Prostate gland (tissue), 2 donors: ENCODE measurements at regions not wholly inside any gene's neighbourhood (a gene's known extent, or its start where the extent isn't known, plus 50 kb on each side); places are given as distances from the start of the nearest gene placed in this dataset.
"Not testable (repeated sequence)": the region's sequence is repeated elsewhere in the genome, so short reads cannot be mapped to it uniquely, and the experiment has no call there.

Experiments
- DNase-seq: peaks from one replicate; pipeline ENCODE4 v3.0.0-alpha.2; 2019; ENCODE audit warnings: low spot score
- H3K27ac ChIP-seq, 2 donors: fragments of 200-600 bp; sonication (generic); 2 replicates each; pipeline ENCODE4 v1.5.1; 2017 to 2019
- H3K27me3 ChIP-seq: fragments of 200-600 bp; sonication (generic); replicated peaks from 2 replicates; pipeline ENCODE4 v1.5.1; 2019; ENCODE audit not compliant: insufficient read depth
- H3K36me3 ChIP-seq, 2 donors: fragments of 200-600 bp; sonication (generic); 1 replicate in 1 of 2; 2 replicates in 1 of 2; pipeline versions ENCODE4 v1.5.1 to v1.8.1; 2017 to 2019
- H3K4me1 ChIP-seq: fragments of 200-600 bp; sonication (generic); replicated peaks from 2 replicates; pipeline ENCODE4 v1.5.1; 2019
- H3K4me3 ChIP-seq, 2 donors: fragments of 200-600 bp; sonication (generic); 2 replicates each; pipeline ENCODE4 v1.5.1; 2017 to 2019
- H3K9me3 ChIP-seq: fragments of 200-600 bp; sonication (generic); 2 replicates; pipeline ENCODE4 v1.5.1; 2017
- POLR2A ChIP-seq: fragments of 450-650 bp; IDR thresholded peaks from one replicate; pipeline ENCODE4 v1.6.1; 2016; ENCODE audit warnings: antibody characterized with exemption, mild to moderate bottlenecking
- POLR2AphosphoS5 ChIP-seq: sonication (generic); formaldehyde crosslinking; IDR thresholded peaks from one replicate; pipeline ENCODE4 v1.6.1; 2017; ENCODE audit warnings: antibody characterized with exemption
- WGBS: methylation state at CpG from one replicate; pipeline ENCODE4 v1.1.5; 2018; 5-methylcytosine and 5-hydroxymethylcytosine counted together
- intact Hi-C: fragments of 100-400 bp; cut with DNase I; formaldehyde crosslinking; loops from one replicate; pipeline ENCODE4 v1.14.2; 2022
- TF ChIP-seq, protein P1 (sequence below), 4 experiments: fragments of 200-600 bp in 2 of 4; fragments of 450-650 bp in 2 of 4; sonication (generic) in 2 of 4; IDR thresholded peaks; 1 replicate in 3 of 4; 2 replicates in 1 of 4; pipeline ENCODE4 v1.5.1; 2016 to 2019; ENCODE audit warnings: antibody characterized with exemption in 4 of 4, mild to moderate bottlenecking in 2 of 4, moderate library complexity in 2 of 4

DNA sequence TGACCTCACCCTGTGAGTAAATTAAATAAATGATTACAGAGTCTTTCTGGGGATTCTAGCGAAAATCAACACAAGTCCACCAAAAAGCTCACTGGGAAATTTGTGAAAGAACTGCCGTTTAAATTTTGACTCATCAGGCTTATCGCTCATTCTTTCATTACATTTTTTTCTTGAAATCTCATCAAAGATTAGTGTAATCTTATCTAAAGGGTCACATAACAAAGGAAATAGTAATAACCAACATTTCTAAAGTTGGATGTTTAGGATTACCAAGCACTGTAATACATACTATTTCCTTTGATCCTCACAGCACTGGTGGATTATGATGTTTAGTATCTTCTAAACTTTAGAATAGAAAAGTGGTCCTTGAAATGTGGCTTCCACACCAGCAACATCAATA is 111.1 kb upstream of the CBLB start:
- no peak overlapping the region for H3K4me3 ChIP-seq
- no peaks in the 10 kb centered on the region for H3K36me3 ChIP-seq
- no peaks in the 10 kb centered on the region for H3K4me1 ChIP-seq
- no peaks in the 10 kb centered on the region for H3K27me3 ChIP-seq
- intact Hi-C loops: no loop called here
- no peak for TF ChIP-seq POLR2AphosphoS5
- TF ChIP-seq POLR2A: no peak
- TF ChIP-seq, protein P1, sequence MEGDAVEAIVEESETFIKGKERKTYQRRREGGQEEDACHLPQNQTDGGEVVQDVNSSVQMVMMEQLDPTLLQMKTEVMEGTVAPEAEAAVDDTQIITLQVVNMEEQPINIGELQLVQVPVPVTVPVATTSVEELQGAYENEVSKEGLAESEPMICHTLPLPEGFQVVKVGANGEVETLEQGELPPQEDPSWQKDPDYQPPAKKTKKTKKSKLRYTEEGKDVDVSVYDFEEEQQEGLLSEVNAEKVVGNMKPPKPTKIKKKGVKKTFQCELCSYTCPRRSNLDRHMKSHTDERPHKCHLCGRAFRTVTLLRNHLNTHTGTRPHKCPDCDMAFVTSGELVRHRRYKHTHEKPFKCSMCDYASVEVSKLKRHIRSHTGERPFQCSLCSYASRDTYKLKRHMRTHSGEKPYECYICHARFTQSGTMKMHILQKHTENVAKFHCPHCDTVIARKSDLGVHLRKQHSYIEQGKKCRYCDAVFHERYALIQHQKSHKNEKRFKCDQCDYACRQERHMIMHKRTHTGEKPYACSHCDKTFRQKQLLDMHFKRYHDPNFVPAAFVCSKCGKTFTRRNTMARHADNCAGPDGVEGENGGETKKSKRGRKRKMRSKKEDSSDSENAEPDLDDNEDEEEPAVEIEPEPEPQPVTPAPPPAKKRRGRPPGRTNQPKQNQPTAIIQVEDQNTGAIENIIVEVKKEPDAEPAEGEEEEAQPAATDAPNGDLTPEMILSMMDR (IDR thresholded peaks at IDR 0.05): no peak
- no peak for DNase-seq
- no peaks in the 10 kb centered on the region for H3K9me3 ChIP-seq
- H3K27ac ChIP-seq: no peak overlapping the region
- WGBS: 75% methylated on average over 3 of the region's 3 CpGs

DNA sequence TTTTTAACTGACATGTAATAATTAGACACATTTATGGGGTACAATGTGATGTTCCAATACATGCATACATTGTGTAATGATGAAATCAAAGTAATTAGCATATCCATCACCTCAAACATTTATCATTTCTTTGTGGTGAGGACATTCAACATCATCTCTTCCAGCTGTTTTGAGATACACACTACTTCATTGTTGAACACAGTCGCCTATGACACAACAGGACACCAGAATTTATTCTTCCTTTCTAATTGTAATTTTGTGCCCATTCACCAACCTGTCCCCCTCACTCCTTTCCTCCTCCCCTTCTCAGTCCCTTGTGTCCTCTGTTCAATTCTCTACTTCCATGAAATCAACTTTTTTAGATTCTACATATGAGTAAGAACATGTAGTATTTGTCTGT is 113.4 kb upstream of the CBLB start:
- TF ChIP-seq, protein P1 (IDR thresholded peaks at IDR 0.05): no peak
- TF ChIP-seq POLR2A (no peak), POLR2AphosphoS5 (no peak)
- H3K27ac ChIP-seq: no peak overlapping the region
- 100% methylated on average over 1 of the region's 1 CpG for WGBS
- no peaks in the 10 kb centered on the region for H3K27me3 ChIP-seq
- H3K4me3 ChIP-seq: no peak overlapping the region
- H3K4me1 ChIP-seq: no peaks in the 10 kb centered on the region
- no peaks in the 10 kb centered on the region for H3K36me3 ChIP-seq
- intact Hi-C loops: no loop called here
- no peak for DNase-seq
- no peaks in the 10 kb centered on the region for H3K9me3 ChIP-seq

DNA sequence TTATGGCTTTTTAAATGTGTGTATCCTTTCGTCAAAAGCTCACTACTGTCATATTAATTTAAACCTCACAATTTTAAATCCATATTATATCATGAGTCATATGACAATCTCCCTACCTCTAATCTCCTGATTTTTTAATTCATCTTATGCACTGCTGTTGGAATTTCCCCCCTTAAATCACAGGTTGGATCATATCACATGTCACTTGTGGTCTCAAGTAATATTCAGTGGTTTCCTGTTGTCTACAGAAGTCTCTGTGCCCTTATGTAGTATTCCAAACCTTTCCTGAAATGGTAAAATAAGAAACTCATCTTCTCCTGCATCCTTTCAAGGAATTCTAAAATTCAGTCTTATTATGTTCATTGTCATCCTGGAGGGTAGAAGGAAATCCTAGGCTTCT is 116.0 kb upstream of the CBLB start:
- WGBS: 97% methylated on average over 1 of the region's 1 CpG
- Histone ChIP-seq H3K27me3 (no peaks in the 10 kb centered on the region), H3K27ac (no peak overlapping the region), H3K4me1 (no peaks in the 10 kb centered on the region), H3K4me3 (no peak overlapping the region), H3K9me3 (no peaks in the 10 kb centered on the region), H3K36me3 (no peaks in the 10 kb centered on the region)
- no peak for TF ChIP-seq POLR2A
- TF ChIP-seq, protein P1 (IDR thresholded peaks at IDR 0.05): no peak
- TF ChIP-seq POLR2AphosphoS5: no peak
- DNase-seq: no peak
- intact Hi-C loops: no loop called here

DNA sequence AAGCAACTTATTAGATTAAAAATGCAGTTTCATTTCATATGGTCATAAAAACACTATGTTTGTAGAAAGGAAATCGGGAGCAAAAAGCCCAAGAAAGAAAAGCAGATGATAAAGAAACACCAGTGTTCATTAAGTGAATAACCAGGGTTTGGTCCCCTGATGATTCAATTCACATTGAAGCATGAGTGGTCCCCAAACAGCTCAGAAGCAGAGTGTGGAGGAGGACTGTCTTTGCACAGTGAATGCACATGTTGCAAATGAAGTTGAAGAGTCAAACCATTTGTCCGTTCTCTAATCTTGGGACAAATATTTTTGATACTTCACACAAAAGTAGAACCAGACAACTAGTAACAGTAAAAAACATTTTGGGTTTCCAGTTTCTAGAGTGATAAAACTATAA is 117.5 kb upstream of the CBLB start:
- H3K4me3 ChIP-seq, H3K27ac ChIP-seq, intact Hi-C loops, H3K27me3 ChIP-seq, H3K4me1 ChIP-seq, H3K9me3 ChIP-seq, H3K36me3 ChIP-seq, DNase-seq: not testable (repeated sequence)
- WGBS: 98% methylated on average over 2 of the region's 2 CpGs

DNA sequence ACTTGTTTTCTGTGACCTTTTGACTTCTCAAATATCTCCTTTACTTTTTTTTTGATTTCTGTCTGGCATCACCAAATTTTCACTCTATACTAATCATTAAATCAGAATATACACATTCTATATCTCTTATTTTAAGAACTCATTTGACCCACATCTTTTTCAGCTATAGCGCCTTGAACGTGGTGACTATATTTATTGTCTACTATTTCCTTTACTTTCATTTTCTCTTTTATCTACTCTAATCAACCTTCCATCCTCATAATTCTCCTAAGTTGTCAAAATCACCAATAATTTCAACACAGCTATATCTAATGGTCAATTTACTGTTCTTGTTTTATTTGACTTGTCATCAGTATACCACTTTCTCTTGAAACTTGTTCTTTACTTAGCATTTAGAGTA is 119.0 kb upstream of the CBLB start:
- DNase-seq: no peak
- TF ChIP-seq, protein P1 (IDR thresholded peaks at IDR 0.05): no peak
- TF ChIP-seq POLR2AphosphoS5: no peak
- TF ChIP-seq POLR2A: no peak
- intact Hi-C loops: no loop called here
- Histone ChIP-seq H3K9me3 (no peaks in the 10 kb centered on the region), H3K36me3 (no peaks in the 10 kb centered on the region), H3K27ac (no peak overlapping the region), H3K27me3 (no peaks in the 10 kb centered on the region), H3K4me1 (no peaks in the 10 kb centered on the region), H3K4me3 (no peak overlapping the region)
- 84% methylated on average over 2 of the region's 2 CpGs for WGBS
